HG03432 (cell line): ENCODE measurements at regions not wholly inside any gene's neighbourhood (a gene's known extent, or its start where the extent isn't known, plus 50 kb on each side); places are given as distances from the start of the nearest gene placed in this dataset.

ENCODE experiments used
- ATAC-seq: cut with Tn5 transposase; IDR thresholded peaks from one replicate; pipeline ENCODE4 v1.9.1; 2021; ENCODE audit warnings: mild to moderate bottlenecking, moderate library complexity; ENCODE audit not compliant: unreplicated experiment

DNA sequence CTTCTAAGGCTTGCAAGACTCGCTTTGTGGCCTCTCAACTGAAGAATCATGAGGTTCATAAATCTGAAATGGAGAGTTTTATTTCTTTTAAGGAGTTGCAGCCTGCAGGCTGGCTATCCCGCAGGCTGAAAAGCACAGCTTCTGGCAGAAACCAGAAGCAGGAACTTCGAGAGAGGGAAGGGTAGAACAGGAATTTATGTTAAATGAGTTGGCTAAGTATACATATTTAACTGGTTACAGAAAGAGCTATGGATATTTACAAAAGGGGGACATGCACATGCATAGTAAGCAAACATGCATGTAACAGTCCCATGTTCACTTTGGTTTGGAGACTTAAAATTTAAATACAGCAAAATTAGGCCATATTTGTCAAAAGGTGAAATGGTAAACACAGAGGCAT, 787.0 kb downstream of the TFAP2A start:
- no peak for ATAC-seq

DNA sequence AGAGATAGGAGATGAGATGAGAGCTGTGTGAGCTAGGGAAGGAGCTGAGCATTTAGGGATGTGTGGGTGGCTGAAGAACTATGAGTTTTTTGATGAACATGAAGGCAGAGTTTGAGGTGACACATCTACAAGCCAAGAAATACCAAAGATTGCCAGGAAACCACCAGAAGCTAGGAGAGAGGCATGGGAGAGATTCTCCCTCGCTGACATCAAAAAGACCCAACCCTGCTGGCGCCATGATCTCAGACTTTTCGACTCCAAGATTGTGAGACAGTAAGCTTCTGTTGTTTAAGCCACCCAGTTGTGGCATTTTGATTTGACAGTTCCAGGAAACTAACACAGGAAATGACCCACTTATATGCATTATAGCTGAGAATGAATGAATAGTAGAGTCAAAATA, 790.9 kb downstream of the TFAP2A start:
- no peak for ATAC-seq

DNA sequence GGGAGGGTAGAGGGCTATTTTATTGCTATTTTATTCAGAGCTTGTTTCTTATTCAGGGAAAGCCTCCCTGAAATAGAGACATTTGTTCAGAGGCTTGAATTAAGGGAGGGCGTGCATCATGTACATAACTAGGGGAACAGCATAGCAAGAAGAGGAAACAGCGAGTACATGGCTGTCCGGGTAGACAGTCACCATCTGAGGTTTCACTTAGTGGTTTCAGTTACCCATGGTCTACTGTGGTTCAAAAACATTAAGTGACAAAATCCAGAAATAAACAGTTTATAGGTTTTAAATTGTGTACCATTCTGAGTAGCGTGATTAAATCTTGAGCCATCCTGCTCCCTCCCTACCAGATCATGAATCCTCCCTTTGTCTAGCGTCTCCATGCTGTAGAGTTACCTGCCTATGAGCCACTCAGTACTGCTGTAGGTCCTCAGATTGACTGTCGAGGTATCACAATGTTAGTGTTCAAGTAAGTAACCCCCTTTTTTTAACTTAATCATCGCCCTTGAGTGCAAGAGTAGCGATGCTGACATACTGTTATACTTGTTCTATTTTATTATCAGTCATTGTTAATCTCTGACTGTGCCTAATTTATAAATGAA, 791.5 kb downstream of the TFAP2A start:
- ATAC-seq = peak; percentile 51

DNA sequence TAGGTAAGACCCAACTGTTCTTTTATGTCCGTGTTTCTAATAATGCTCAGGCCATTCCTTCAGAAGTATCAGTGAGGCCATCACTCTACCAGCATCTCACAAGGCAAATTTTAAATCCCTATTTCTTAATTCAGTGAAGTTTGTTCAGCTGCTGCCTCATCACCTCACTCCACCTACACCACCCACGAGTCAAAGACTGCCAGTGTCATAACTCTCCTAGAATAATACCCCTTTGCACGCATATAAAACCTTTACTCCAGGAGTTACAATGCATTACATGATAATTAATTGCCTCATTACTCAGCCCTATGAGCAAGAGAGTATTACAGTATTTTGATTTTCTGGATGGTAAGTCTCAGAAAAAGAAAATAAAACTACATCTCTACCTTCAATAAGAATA, 793.6 kb downstream of the TFAP2A start:
- no peak for ATAC-seq

DNA sequence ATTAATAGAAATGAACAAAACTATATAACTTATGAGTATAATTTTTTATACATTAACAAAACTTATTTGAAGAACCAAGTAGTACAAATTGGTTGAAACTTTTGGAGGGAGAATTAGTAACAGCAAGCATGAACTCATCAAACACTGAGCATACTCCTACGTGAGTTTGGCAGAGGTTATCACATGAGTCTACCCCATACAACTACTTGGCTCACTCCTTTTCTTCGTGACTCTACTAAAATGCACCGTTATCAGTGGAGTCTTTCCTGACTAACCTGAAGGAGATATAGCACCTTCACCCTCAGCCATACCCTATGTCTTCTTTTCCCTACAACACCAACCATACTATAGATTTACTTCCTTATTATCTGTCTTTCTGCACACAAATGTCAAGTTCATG, 794.2 kb downstream of the TFAP2A start:
- no peak for ATAC-seq

DNA sequence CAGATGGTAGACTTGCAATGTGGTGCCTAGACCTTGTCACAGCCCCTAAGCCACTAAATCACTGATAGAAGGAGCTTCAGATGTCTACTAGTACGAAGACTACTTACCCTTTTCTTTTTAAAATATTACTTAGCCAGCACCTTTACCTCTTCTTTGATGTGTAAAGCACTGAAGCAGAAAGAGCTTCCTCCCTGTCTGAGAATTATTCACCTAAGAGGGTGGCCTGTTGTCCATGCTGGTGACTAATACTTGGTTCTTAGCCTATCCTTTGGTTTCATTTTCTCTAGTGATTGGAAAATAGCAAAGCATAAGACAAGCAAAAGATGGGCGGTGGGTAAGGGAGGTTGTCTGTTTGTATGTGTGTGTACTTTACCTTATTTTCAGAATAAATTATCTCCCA, 794.6 kb downstream of the TFAP2A start:
- ATAC-seq = peak; percentile 73

DNA sequence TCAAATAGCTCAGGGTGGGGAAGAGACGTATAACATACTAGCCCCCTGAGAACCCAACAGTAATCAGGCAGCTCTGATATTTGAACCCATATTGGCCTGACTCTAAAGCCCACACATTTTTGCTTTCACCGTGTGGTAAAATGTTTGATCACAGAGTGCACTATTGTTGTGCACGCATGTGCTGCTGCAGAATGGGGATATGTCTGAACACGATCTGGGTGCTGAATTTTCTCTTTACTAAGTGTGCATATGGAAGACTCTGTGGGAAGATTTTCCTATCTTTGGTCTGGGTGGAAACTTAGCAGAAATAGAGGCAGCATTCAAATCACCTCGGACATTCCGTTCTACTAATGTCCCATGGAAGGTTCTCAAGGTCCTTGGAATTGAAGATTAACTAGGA, 800.1 kb downstream of the TFAP2A start:
- ATAC-seq = no peak

DNA sequence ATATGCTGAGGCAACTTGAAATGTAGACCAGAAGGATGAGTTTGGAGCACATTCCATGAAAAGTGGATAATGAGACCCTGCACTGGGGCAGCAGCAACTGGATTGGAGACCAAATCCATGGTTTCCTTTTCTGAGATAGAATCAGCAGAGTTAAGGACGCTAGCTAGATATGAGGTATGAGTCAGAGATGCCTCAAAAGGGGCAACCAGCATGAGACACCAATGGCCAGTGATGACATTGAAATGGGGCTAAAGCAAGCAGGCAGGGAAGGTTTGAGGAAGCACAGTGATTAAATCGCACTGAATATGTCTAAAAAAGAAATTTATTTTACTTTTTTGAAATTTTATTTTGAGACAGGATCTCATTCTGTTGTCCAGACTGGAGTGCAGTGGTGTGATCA, 802.4 kb downstream of the TFAP2A start:
- no peak for ATAC-seq

DNA sequence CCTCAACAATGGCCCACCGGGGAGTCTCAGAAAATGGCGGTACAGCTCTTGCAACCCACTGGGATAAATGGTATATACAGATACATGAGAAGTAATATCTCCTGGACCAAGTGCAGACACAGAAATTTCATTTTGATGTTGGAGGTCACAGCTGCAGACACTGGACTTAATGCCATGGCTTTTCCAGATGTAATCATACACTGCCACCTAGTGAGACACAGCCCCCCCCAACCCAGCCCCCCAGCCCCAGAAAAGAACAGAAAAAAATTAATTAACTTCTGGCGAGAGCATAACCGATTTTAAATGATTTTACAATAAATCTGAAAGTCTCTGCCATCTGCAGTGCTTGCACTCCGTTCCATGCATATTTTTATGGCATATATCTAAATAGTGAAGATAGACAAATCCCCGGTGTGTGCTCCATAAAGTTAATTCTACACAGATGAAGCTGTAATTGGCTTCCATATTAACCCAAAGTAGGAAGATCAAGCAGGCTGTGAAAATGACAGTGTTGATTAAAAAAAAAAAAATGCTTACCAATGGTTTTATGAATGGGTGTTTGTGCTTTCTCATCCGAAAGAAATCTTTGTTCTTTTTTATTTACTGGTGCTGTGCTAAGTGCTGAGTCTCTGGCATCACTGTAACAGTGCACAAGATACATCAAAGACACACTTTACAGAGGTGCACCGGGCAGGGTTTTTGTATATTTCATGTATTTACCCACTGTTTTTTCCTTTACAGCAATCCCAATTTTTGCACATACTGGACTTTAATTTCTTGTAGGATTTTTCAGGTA, 804.1 kb downstream of the TFAP2A start:
- no peak for ATAC-seq

DNA sequence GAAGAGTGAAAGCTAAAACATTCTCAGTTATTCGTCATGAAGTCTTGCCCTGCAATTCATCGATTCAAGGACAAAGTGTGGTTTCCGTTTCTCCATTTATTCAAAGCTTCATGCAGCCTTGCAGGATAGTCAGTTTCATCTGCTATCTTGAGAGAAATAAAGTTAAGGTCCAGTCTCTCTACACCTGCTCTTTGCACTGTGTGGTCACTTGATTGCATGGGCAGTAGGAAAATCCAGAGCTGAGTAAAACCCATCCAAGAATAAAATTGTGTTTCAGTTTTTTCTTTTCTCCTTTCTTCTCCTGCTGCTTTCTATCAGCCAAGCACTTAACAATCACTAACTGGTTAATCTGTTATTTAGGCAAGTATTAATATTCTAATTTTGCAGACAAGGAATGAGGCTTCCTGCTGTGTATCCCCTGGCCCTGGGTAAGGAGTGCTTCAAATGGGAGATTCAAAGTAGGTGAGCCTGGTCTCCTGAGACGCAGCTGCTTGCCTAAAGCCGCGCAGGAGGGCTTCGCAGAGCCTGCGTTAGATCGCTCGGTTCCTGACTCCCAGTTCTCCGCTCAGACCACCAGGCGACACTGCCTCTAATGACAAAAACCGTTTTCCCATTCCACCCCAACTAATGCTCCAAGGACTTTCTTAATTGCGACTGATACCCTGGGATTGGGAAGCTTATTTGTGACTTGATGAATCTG, 808.3 kb downstream of the TFAP2A start:
- ATAC-seq = no peak

DNA sequence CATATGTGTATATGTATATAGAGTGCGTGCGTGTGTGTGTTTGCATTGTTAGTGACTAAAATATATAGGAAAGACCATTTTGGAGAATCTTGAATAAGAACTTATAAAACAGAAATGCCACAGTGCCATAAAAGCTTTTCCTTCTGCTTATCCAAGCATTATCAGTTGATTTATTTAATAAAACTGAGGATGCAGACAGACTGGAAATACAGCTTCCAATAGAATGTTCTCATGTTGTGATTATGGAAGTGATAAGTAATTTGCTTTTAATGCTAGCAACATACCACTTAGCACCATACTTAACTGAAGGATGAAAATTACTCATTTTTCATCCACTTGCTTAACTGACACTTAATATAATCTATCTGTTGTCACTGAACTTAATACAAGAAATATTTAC, 820.1 kb downstream of the TFAP2A start:
- ATAC-seq = no peak

DNA sequence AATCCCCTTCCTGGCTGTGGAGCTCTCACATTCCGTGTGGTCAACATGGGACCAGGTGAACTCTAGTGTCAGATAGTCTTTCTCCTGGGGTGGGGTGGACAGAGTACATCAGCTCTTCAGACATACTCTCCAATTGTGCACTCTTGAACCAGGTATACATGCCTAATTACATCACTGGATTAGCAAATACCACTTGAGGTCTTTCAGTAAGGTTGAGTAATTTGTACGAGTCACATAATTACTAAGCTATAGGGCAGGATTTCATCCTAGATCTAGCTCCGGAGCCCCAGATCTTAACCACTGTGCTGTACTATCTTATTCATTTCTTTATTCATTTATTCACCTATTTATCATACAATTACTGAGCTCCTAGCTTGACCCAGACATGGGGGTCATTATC, 821.3 kb downstream of the TFAP2A start:
- ATAC-seq = no peak

DNA sequence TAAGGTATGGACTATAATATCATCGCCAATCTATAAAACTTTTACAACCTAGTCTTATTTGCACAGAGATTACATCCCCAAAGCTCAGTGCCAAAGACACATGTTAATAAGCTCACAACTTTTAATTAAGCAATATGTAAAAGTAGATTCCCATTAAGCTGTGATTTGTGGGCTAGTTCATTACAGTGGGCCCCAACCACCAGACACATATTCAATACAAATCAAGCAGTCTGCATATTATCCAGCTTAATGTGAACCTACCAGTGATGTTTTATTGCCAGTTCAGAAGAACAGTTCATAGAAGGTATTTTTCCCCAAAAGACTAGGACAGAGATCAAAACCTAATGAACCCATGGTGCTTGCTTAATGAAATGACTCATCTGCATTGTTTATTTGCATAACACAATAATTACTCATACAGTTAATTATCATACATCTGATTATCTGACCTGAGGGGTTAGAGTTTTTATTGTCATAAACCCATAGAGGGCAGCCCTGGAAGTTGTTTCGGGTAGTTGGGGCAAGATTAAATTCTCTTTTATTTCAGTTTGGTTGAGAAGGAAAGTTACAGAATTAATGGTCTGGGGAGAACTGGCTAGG, 831.0 kb downstream of the TFAP2A start:
- ATAC-seq = no peak

DNA sequence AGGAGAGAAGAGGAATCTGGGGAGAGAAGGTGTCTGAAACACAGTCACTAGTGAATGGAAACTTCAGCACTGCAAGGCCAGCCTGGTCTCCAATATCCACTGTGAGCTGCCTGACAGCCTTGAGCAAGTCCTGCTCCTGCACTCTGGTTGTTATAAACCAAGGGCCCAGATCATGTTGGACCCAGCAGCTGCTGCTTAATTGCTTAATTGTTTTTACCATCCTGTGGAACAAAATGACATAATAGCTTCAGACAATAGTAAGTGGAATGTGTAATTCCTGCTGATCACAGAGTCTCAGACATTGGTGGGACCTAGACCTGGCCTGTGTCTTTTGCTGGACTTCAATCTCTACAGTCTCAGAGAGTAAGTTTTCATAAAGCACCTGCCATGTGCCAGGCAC, 833.7 kb downstream of the TFAP2A start:
- ATAC-seq = no peak

DNA sequence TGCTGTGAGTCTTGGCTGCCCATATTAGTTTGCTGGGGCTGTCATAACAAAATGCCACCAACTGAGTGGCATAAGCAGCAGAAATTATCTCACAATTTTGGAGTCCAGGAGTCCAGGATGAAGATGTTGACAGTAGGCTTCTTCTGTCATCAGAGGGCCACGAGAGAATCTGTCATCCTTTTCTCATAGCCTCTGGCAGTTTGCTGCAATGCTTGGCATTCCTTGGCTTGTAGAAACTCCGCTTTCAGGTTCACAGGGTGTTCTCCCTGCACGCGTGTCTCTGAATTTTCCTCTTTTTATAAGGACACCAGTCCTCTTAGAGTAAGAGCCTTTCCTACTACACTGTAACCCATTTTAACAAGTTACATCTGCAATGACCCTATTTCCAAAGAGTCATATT, 838.4 kb downstream of the TFAP2A start:
- no peak for ATAC-seq

DNA sequence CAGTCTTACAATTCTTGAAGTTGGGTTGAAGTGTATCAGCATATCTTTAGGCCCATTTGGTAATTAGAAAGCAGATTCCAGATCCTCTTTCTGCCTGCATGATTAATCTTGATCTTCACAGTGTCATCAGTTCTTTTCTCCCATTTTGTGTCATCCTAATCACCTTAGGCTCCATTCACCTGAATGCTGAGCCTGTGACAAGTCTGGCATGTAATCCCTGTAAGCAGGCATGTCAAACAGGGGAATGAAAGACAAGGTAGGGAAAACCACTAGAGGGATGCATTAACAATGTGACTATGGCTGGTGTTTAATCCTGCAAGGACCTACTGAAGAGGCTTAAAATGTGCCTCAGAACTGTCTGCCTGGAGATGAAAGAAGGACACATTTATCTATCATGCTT, 848.8 kb downstream of the TFAP2A start:
- no peak for ATAC-seq

DNA sequence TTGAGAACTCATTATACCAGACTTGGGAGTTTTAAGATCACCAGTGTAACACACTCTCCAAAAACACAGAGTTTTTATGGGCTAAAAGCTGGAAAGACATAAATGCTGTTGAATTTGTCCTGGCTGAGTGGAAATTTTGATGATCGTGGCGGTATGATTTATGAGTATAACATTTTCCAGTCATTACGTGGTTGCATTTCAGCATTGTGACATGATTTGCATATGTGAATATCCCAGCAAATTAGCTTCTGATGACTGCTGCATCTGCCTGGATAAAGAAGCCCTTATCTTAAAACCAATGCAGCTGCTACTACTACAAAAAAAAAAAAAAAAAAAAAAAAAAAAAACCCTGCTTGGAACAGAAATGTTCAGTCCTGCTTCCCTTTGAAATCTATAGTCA, 850.9 kb downstream of the TFAP2A start:
- ATAC-seq = no peak

DNA sequence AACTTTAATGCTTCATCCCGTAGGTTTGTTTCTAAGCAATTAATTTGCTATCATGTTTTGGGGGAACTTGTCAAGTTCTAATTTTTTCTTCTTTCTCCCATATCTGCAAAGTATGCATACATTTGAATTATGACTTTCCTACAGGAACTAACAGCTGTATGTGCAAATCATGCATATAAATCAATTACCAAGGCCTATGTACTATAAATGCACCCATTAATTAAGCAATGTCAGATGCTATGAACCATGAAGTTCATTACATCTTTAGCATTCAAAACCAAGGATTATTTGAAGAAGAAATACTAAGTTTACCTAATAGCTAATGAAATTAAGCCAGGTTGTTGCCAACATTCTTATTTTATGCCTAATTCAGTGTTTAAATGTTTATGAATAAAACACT, 851.3 kb downstream of the TFAP2A start:
- no peak for ATAC-seq

DNA sequence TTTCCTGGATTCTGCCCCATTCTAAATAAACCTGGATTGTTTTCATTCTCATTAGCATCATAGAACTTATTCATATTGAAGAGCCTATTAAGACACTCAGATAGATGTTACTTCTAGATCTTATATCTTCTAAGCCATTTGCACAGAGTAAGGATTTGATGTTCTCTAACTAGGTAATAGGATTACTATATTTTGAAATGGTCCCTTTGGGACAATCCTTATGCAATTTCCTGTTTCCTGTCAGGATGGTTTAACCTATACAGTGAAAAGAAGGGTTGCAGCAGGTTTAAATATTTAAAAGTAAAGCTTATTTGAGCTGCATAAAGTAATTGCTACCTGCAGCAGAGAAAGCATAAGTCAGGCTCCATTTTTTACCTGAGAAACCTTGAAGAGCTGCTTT, 860.1 kb downstream of the TFAP2A start:
- no peak for ATAC-seq

DNA sequence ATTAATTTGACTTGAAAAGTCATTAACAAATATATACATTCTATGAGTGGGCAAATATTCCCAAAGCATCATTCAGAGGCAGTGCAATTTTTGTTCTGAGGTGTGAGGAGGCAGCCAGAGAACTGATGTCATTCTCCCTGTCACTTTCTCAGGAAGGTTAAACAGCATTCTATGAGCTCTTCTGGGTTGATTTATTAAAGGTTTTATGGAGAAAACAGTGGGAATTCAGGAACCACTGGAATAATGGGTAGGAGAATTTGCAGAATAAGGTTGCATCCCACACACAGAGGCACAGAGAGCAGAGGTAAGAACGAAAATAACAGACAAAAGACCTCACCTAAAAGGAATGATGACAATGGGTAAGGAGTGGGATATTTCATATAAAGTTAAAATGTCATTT, 860.6 kb downstream of the TFAP2A start:
- no peak for ATAC-seq

DNA sequence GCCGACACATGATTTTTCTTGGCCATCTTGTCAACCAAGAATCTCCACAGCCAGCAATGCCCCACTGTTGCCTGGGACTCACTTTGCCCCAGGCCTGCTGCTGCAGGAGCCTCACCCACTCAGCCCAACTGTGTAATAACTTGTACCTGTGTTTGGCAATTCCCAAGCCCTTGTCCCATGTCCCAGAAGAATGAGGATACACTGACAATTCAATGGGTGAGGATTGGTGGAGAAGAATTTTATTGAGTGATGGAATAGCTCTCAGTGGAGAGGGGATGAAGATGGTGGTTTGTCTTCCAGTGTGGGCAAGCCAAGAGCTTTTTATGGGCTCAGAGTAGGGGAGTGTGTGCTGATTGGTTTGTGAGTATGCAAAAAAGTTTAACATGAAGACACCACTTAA, 861.9 kb downstream of the TFAP2A start:
- no peak for ATAC-seq

DNA sequence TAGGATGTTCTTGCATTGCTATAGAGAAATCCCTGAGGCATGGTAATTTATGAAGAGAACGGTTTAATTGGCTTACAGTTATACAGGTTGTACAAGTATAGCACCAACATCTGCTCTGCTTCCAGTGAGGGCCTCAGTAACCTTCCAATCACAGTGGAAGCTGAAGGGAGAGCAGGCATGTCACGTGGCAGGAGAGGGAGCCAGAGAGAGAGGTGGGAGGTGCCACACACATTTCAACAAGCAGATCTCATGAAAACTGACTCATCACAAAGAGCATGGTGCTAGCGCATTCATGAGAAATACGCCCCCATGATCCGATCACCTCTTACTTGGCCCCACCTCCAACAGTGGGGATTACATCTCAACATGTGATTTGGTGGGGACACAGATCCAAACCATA, 871.2 kb downstream of the TFAP2A start:
- ATAC-seq = no peak
